Stomach (tissue), 4 donors: ENCODE measurements at regions not wholly inside any gene's neighbourhood (a gene's known extent, or its start where the extent isn't known, plus 50 kb on each side); places are given as distances from the start of the nearest gene placed in this dataset.

Experiments used
- EP300 ChIP-seq: sonication (generic); formaldehyde crosslinking; IDR thresholded peaks from one replicate; pipeline ENCODE4 v1.6.1; 2017; ENCODE audit warnings: antibody characterized with exemption
- TF ChIP-seq, protein P1 (sequence below), 7 experiments: fragments of 450-650 bp in 4 of 7; fragments of 200-600 bp in 3 of 7; sonication (generic) in 3 of 7; IDR thresholded peaks; one replicate each; pipeline ENCODE4 v1.5.1; 2016 to 2019; ENCODE audit warnings: antibody characterized with exemption in 7 of 7, control low read depth in 2 of 7, mild to moderate bottlenecking in 1 of 7

DNA sequence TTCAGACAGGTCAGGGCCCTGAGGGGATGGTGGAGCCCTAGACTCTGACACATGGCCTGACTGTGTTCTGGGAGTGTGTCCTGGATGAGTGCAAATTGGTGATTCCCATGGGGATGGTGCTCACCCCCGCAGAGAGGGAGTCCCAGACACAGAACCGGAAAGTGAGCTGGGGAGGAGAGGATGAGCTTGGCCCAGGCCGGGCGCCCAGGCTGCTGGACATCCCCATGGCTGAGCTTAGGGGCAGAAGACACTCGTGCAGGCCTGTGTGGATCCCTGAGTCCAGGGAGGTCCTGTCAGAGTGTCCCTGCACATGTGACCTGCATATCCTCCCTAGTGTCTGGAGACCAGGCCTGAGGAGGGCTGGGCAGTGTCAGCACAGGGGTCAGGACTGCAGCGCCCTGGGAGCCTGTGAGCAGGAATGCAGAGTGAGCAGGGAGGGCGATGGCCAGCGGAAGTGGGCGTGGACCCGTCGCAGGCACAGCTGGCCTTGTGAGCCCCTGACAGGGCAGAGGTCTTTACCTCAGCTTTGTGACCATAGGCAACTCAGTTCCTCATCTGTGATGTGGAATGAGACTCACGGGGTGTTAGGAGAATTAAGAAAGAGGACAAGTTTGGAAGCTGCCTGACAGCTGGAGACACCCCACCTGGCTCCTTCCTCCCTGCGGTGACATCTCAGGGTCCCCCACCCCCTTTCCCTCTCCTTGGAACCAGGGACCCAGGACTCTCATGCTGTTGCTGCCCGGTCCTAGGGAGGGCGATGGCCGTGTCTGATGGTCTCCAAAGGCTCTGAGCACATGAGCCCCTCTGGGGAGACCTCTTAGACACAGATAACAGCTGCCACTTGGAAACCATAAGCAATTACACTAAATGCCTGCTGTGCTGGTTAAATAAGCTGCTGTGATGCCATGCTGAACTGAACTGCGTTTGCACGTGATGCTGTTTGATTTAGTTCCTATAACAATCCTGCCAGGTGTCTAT lies 62.6 kb upstream of the HS6ST1 start:
- TF ChIP-seq, protein P1, sequence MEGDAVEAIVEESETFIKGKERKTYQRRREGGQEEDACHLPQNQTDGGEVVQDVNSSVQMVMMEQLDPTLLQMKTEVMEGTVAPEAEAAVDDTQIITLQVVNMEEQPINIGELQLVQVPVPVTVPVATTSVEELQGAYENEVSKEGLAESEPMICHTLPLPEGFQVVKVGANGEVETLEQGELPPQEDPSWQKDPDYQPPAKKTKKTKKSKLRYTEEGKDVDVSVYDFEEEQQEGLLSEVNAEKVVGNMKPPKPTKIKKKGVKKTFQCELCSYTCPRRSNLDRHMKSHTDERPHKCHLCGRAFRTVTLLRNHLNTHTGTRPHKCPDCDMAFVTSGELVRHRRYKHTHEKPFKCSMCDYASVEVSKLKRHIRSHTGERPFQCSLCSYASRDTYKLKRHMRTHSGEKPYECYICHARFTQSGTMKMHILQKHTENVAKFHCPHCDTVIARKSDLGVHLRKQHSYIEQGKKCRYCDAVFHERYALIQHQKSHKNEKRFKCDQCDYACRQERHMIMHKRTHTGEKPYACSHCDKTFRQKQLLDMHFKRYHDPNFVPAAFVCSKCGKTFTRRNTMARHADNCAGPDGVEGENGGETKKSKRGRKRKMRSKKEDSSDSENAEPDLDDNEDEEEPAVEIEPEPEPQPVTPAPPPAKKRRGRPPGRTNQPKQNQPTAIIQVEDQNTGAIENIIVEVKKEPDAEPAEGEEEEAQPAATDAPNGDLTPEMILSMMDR (IDR thresholded peaks at IDR 0.05): no peak
- TF ChIP-seq EP300: no peak
